C4-2B (cell line): ENCODE measurements at regions not wholly inside any gene's neighbourhood (a gene's known extent, or its start where the extent isn't known, plus 50 kb on each side); places are given as distances from the start of the nearest gene placed in this dataset.

ENCODE experiments used
- CTCF ChIP-seq: fragments of 450-650 bp; conservative IDR thresholded peaks from 2 replicates; pipeline ENCODE4 v1.5.1; 2017; ENCODE audit warnings: mild to moderate bottlenecking
- ZFX ChIP-seq: fragments of 450-650 bp; IDR thresholded peaks from 2 replicates; pipeline ENCODE4 v1.6.1; 2017

DNA sequence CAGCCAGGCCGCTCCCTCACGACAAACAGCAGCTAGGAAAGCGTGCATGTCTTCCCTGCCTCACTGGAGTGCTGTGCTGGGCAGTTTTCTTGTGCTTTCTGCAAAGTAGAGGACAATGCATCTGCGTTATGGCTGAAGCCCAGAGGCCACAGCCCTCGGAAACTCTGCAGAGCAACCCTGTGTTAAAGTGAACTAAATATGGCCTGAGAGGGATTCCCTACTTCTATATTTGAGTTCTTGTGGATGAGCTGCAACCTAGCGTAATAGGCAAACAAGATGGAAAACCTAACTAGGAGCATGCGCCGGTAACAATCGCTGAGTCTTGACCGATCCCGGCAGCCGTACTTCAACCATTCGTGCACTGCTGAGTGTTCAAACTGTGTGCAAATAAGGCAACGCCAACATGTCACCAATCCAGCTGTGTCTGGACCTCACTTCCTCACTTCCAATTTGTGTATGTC, 471.9 kb upstream of the HS6ST1 start:
- TF ChIP-seq CTCF (no peak), ZFX (no peak)
